ENCODE measurements at regions not wholly inside any gene's neighbourhood (a gene's known extent, or its start where the extent isn't known, plus 50 kb on each side); places are given as distances from the start of the nearest gene placed in this dataset.

DNA sequence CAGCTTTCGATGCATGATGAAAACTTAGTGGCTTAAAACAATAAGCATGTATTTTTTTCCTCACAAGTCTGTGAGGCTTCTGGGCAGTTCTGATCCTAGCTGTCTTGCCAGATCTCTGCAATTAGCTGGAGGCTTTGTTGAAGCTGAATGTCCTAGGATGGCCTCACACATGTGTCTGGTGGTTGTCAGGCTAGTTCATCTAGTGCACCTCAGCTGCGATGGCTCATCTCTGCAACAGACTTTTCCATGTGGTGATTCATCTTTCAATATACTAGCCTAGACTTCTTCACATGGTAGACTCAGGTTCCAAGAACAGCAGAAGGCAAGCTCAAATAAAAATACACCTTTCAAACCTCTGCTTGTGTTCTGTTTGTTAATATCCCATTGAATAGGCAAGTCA, 66.5 kb upstream of the IL1RAPL1 start:
- TF ChIP-seq CTCF (IDR thresholded peaks at IDR 0.05; ENCODE audit: poor library complexity) (no peak), EZH2phosphoT487 (IDR thresholded peaks at IDR 0.05; ENCODE audit: low read depth, severe bottlenecking, unreplicated experiment) (no peak), EZH2 (IDR thresholded peaks at IDR 0.05; ENCODE audit: borderline replicate concordance) (no peak)
